ENCODE measurements at regions not wholly inside any gene's neighbourhood (a gene's known extent, or its start where the extent isn't known, plus 50 kb on each side); places are given as distances from the start of the nearest gene placed in this dataset.

DNA sequence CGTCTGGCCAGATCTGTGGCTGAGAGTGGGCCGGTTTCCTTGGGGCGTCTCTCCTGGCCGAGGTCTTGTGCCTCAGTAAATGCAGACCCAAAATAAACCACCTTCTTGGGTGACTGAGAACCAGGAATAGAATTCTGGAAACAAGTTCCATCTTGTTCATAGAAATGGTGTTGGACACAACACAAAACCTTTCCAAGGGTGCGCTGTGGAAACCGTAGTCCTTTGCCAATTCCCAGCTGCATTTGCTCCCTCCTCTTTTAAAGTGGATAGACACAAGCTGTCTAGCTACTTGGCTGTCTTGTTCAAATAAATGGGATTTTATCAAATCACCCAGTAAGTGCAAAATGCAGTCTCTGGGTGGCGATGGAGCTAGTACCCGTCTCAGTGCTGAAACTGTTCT, 300.2 kb downstream of the SHANK2 start:
- Histone ChIP-seq H3K4me1 (no peaks in the 10 kb centered on the region), H3K27me3 (no peaks in the 10 kb centered on the region), H3K4me3 (no peak overlapping the region), H3K36me3 (no peaks in the 10 kb centered on the region), H3K27ac (no peak overlapping the region), H3K9me3 (no peaks in the 10 kb centered on the region)
- DNase-seq: no peak
- TF ChIP-seq, protein P1, sequence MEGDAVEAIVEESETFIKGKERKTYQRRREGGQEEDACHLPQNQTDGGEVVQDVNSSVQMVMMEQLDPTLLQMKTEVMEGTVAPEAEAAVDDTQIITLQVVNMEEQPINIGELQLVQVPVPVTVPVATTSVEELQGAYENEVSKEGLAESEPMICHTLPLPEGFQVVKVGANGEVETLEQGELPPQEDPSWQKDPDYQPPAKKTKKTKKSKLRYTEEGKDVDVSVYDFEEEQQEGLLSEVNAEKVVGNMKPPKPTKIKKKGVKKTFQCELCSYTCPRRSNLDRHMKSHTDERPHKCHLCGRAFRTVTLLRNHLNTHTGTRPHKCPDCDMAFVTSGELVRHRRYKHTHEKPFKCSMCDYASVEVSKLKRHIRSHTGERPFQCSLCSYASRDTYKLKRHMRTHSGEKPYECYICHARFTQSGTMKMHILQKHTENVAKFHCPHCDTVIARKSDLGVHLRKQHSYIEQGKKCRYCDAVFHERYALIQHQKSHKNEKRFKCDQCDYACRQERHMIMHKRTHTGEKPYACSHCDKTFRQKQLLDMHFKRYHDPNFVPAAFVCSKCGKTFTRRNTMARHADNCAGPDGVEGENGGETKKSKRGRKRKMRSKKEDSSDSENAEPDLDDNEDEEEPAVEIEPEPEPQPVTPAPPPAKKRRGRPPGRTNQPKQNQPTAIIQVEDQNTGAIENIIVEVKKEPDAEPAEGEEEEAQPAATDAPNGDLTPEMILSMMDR (IDR thresholded peaks at IDR 0.05): no peak
- TF ChIP-seq POLR2A (IDR thresholded peaks at IDR 0.05): no peak

DNA sequence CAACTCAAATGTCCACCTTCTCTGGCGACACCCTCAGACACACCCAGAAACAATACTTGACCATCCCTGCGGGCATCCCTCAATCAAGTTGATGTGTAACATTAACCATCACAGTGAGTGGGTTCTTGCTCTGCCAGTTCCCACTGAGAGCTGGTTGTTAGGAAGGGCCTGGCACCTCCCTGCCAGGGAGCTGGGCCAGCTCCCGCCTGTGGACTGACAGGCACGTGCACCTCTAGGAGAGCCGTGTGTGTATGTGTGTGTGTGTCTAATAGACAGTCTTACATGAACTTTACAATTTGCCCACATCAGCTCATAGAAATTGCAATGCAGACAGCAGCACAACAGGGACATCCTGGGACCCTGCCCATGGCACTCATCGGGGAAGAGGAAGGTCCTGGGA, 298.7 kb downstream of the SHANK2 start:
- H3K9me3 ChIP-seq: no peaks in the 10 kb centered on the region
- H3K4me3 ChIP-seq: no peak overlapping the region
- no peaks in the 10 kb centered on the region for H3K36me3 ChIP-seq
- no peak overlapping the region for H3K27ac ChIP-seq
- H3K27me3 ChIP-seq: no peaks in the 10 kb centered on the region
- TF ChIP-seq, protein P1 (IDR thresholded peaks at IDR 0.05): no peak
- TF ChIP-seq POLR2A (IDR thresholded peaks at IDR 0.05): no peak
- no peaks in the 10 kb centered on the region for H3K4me1 ChIP-seq
- DNase-seq: no peak

DNA sequence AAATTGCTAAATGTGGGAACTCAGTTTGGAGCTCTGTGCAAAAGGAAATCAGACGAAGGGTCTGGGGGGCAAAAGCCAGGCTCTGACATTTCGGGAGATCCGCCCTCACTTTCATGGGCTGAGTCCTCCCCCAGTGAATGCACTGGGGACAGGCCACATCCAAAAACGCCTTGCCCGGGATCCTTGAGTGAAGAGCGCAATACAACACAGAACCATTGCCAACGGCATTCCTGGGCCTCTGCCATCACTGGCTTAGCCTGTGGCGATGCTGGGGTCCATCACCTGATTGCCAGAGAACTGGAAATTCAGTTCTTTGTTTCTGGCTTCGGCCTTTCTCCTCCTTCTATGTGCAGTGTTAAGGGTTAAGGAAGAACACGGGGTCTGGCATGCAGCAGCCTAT, 297.9 kb downstream of the SHANK2 start:
- TF ChIP-seq, protein P1 (IDR thresholded peaks at IDR 0.05): no peak
- TF ChIP-seq POLR2A (IDR thresholded peaks at IDR 0.05): no peak
- no peak for DNase-seq
- H3K27me3 ChIP-seq: no peaks in the 10 kb centered on the region
- H3K4me1 ChIP-seq: no peaks in the 10 kb centered on the region
- H3K27ac ChIP-seq: no peak overlapping the region
- no peaks in the 10 kb centered on the region for H3K9me3 ChIP-seq
- H3K4me3 ChIP-seq: no peak overlapping the region
- H3K36me3 ChIP-seq: no peaks in the 10 kb centered on the region

Small RNA genes lying in the stretch of these regions (small RNA-seq; reads per million reads assigned to genes)
- gene MIR3664: 0 to 0.45 reads per million in 2 donors
- gene RF00019: 0 reads per million in 2 donors
